GM21515 (cell line): ENCODE measurements at regions not wholly inside any gene's neighbourhood (a gene's known extent, or its start where the extent isn't known, plus 50 kb on each side); places are given as distances from the start of the nearest gene placed in this dataset.
"Not testable (repeated sequence)": the region's sequence is repeated elsewhere in the genome, so short reads cannot be mapped to it uniquely, and the experiment has no call there.

Experiments
- ATAC-seq: cut with Tn5 transposase; IDR thresholded peaks from one replicate; pipeline ENCODE4 v1.9.1; 2021; ENCODE audit not compliant: unreplicated experiment

DNA sequence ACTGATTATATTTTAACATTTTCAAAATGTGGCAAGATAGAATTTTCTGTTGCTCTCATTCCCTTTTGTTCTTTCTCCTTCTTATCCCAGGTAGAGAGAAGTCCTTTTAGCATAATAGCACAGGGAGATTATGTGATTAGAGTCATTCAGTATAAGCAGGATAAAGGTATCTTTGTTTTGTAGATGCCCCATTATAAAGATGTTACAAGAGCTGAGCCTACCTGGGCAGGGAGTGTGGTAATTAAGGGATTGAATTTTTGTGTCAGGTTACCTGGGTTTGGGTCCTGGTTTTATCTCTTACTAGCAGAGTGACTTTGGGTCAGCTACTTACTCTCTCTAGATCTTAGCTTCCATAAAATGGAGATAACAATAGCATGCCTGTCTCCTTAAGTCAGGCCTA is 536.5 kb downstream of the TMEM135 start:
- ATAC-seq: no peak

DNA sequence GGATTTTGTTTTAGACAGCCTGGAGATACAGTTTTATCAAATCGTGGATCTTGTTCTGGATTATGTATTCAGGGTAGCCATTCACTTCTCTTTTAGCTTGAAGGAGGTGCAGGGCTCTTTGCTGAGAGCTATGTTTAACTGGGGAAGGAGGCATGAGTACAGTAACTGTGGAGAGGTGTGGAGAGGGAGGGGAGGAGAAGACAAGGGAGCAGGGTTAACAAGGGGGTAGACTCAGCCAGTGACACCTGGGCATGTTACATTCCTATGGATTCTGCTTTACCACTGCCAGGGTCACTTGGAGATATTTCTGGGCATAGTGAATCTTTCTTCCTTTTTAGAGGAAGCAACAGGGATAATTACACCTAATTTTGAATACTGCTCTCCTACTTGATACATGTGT is 536.0 kb downstream of the TMEM135 start:
- ATAC-seq: no peak

DNA sequence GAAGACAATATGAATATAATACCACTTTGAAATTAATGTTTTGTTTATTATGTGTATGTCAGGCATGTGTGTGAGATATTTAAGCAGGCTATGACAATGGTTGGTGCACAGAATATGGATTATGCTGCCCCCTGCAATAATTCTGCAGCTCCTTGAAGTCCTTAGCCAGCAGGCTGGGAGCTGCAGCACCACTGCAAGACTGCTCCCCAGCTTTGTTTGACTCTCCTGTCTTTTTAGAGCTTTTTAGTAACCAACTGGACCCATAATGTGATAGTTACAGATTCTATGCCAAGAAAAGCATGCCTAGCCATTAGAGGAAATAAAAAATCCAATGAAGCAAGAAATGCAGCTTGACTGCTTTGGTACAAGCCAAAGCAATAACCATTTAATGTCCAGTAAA is 535.1 kb downstream of the TMEM135 start:
- ATAC-seq: no peak

DNA sequence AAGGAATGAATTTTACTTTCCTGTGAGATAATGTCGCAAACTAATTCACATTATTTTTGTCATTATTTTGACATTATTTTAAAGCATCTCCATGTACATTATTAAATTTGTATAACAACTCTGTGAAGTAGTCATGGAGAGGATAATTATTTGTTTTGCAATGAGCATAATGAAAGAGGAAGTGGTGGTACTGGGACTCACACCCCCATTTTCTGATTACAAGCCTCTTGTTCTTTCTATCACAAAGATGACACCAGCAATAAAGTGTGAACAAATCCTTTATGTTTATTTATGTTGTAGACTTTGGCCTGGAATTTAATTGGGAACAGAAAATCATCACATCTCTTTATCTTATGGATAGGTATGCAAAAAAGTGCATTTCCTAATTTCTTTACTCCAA is 522.6 kb downstream of the TMEM135 start:
- ATAC-seq: no peak

DNA sequence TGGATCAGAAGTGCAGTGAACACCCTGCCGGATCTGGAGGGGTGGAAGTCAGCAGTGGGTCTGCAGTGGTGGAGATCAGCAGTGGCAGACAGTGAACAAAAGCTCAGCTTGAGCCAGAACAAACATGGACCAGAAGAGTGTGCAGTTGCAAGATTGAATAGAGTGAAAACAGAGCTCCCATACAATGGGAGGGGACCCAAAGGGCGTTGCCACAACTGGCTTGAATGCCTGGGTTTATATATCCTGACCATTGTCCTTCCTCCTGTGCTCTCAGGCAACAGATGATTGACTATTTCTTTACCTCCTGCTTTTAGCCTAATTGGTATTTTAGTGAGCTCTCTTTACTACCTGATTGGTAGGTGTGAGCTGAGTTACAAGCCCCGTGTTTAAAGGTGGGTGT is 522.1 kb downstream of the TMEM135 start:
- not testable (repeated sequence) for ATAC-seq

DNA sequence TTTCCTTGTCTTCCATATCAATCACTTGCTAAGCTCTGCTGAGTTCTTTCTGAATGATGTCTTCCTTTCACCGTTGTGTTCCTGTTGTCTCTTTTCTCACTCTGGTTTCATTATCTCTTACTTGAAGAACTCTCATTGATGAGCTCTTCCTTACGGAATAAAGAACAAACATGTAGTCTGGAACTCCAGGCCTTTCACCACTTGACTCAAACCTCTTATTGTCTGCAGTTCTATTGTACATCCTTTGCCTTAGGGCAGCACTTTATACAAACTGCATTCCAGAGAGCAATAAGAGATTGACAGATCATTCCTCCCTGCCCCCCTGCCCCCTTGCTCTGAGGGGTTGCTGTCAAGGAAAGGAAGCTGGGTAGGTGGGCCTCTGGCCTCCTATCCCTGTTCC is 517.4 kb downstream of the TMEM135 start:
- ATAC-seq: no peak

DNA sequence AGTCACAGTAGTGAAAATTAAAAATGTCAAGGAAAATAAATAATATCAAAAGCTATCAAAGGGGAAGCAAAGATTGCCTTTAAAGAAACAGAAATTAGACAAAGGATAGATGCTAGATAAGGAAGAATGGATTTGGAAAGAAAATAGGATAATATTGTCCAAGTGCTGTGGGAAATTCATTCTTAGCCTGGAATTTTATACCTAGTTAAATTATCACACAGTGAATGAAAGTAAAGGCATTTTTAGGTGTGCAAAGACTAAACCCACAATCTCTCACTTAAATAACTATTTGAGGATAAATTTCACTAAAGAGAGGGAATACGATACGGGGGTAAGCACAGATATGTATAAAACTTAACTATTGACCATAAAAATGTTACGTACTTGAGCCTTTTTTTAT is 511.1 kb downstream of the TMEM135 start:
- ATAC-seq: no peak

DNA sequence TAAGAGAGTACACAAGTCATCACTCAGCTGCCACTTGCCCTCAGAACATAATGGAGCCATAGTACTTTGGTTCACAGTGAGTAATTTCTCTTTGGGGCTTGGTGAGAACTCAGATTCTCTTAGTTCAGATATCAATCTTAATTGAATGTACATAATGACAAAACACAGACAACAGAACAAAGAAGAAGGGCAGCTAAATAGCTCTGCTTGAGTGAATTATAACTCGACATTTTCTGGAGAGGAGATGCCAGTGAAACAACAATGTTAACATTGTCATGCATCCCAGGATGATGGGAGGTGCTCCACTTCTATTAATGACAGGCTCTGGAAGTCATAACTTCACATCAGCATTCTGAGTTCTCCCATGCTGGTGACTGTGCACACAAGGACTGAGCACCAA is 508.1 kb downstream of the TMEM135 start:
- no peak for ATAC-seq

DNA sequence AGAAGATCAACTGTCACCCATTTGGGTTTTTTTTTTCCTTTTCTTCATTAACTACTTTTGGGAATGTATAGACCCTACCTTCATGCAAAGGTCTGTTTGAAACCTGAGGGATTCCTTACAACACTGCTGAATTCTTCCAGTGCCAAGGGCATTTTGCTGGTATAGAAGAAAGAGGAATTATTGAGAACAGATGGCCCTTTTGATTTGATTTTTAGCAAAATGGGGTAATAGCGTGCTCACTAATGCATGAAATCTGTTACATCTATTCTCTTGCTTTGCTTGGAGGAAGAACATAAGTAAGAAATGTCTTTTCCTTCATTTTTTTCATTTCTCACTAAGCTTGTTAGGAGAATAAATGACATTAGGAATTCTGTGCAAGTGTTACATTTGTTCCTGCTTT is 501.9 kb downstream of the TMEM135 start:
- no peak for ATAC-seq

DNA sequence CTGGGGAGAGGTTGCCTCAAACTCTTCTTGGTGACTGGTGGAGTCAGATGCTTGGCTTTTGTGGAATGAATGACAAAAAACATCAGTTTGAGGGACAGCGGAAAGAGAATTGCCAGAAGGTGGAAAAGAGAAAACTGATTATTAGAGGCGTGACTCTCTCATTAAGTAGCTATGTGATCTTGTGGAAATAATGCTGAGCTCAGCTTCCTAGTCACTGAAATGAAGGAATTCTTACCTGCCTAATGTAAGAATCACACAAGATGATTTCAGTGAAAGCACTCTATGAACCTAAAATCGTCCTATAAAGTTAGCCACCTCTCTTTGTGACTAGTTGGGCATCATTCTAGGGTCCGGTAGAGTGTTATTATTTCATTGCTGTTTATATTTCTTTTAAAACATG is 498.8 kb downstream of the TMEM135 start:
- ATAC-seq: no peak

DNA sequence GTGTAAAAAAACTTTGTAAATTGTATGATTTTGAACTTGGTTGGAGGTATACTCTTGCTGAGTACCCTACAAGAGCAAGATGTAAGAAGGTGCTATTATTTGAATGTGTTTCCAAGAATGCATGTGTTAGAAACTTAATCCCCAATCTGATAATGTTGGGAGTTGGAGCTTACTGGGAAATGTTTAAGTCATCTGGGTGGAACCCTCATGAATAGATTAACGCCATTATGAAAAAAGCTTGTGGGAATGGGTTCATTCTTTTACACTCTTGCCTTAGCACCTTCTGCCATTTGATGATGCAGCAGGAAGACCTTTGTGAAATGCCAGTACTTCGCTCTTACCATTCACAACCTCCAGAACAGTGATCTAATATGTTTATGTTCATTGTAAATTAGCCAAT is 498.3 kb downstream of the TMEM135 start:
- ATAC-seq: no peak

DNA sequence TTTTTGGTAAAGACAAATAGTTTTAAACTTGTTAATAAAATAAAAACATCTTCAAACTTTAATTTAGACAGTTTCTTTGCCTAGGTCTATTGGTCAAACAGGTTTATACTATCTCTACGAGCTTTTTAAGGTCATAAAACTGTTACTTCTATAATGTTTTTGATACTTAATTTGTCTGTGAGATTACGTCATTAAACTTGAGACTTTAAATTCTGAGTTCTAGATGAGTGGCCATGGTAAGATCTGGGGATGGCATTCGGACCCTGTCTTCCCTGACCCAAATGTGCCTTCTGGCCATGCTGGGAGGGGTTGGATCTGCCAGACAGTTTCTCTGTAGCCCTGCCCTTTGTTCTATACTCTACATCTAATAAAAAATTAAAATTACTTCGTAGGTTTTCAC is 497.8 kb downstream of the TMEM135 start:
- no peak for ATAC-seq

DNA sequence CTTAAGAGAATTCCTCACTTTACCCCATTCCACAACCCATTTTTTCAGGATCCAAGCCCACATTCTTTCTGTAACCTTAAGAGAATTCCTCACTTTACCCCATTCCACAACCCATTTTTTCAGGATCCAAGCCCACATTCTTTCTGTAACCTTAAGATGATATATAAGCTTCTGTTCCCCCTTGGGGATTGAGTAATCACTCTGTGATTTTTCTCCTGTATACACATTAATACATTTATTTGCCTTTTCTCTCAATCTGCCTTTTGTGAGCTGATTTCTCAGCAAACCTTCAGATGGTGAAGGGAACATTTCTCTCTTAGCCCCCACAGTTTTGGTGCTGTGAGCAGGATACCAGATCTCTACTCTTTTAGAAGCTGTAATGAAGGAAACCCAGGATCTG is 494.1 kb downstream of the TMEM135 start:
- ATAC-seq: not testable (repeated sequence)

DNA sequence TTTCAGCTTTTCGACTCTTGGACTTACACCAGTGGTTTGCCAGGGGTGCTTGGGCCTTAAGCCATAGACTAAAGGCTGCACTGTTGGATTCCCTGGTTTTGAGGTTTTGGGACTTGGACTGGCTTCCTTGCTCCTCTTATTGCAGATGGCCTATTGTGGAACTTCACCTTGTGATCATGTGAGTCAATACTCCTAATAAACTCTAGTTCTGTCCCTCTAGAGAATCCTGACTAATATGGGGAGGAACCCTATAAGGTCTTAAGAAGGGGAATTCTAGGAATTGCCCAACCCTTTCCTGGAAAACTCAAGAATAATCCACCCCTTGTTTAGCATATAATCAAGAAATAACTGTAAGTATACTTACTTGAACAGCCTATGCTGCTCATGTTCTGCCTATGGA is 491.8 kb downstream of the TMEM135 start:
- no peak for ATAC-seq

DNA sequence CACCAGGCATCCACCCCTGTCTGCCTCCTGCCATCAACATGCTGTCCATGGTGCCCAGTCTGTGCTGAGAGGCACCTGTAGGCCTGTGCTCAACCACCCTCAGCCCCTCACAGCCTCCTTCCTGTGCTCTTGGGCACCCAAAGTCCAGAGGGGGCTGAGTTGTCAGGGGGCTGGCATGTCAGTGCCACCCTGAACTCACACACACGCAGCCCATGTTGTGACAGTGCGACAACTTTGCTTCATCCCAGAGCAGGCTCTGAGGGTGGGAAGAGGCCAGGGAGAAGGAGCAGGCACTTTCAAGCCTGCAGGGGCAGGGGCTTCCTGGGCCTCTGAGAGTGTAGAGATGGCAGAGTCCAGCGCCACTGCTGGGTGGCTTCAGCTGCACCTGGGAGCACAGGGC is 491.0 kb downstream of the TMEM135 start:
- ATAC-seq: no peak

DNA sequence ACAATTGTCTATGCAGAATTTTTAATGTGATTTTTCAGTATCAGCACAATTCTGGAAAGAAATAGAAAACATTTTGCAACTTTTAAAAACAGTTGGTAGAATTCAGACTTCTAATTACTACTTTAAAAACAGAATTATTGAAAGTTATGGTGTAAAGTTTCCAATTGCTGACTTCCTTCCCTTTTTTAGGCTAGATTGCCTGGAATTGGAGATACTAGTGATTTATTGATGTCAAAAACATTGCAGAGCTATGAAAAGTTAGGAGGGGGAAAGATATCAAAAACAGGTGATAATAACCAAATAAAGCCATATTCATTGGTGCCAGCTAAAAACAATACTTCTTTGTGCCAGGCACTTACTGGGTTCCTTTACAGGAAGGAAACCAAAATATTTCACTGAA is 485.5 kb downstream of the TMEM135 start:
- no peak for ATAC-seq

DNA sequence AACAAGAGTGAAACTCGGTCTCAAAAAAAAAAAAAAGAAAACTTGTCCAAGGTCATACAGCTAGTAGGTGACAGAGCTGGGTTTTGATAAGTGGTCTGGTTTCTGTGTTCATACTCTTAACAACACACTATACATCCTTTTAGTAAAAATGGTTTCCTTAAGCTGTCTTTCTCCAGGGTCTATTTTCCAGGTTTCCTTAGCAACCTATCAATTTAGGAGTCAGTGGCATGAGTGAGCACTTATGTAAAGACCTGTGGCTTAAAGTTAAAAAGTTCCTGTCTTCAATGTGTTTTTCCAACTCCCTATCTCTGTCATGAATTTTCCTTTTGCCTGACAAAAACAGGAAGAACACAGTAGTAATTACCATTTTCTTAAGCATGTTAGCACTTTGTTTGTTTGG is 480.5 kb downstream of the TMEM135 start:
- no peak for ATAC-seq

DNA sequence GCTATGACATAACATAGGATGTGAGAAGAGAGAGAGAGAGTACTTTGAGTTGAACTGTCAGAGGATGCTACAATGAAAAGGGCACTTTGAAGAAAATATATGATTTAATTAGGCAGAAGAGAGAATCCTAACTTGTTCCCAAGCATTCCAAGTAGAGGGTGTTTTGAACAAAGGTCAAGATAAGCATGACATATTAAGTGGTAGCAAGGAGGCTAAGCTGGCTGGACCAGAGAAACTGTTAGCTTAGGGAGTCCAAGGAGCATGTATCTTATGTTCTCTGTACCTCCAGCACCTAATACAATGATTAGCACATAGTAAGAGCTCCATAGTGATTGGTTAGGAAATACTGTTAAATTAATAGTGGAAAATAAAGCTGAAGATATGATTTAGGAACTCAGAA is 479.6 kb downstream of the TMEM135 start:
- ATAC-seq: no peak

DNA sequence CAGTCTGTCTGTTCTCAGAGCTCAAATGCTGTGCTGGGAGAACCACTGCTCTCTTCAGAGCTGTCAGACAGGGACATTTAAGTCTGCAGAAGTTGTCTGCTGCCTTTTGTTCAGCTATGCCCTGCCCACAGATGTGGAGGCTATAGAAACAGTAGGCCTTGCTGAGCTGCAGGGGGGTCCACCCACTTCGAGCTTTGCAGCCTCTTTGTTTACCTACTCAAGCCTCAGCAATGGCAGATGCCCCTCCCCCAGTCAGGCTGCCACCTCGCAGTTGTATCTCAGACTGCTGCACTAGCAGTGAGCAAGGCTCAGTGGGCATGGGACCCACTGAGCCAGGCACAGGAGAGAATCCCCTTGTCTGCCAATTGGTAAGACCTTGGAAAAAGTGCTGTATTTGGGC is 470.0 kb downstream of the TMEM135 start:
- not testable (repeated sequence) for ATAC-seq

DNA sequence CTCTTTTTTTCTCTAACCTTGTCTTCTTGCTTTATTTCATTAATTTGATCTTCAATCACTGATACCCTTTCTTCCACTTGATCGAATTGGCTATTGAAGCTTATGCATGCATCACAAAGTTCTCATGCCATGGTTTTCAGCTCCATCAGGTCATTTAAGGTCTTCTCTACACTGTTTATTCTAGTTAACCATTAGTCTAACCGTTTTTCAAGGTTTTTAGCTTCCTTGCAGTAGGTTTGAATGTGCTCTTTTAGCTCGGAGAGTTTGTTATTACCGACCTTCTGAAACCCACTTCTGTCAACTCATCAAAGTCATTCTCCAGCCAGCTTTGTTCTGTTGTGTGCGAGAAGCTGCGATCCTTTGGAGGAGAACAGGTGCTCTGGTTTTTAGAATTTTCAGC is 469.2 kb downstream of the TMEM135 start:
- not testable (repeated sequence) for ATAC-seq

DNA sequence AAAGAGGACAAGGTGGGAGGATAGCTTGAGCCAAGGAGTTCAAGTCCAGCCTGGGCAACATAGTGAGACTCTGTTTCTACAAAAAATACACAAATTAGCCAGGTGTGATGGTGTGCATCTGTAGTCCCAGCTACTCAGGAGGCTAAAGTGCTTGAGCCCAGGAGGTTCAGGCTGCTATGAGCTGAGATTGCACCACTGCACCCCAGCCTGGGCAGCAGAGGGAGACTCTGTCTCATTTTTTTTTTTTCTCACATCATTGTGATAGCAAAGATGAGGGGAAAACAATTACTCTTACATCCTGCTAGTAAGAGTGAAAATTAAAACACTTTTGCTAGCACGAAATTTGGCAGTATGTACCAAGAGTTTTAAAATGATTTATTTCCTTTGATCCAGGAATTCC is 463.7 kb downstream of the TMEM135 start:
- ATAC-seq: no peak

DNA sequence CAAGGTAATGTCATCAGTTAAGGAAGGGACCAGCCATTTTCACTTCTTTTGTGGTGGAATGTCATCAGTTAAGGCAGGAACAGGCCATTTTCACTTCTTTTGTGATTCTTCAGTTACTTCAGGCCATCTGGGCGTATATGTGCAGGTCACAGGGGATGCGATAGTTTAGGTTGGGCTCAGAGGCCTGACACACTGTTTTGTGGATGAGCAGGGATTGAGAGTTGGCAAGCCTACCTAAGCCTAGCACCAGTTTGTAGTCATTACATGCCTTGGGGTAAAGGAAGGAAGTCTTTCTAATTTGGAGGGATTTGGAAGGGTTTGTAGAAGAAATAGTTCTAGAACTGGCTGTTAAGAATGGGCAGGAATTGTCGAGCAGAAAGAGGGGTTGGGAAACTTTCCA is 457.2 kb downstream of the TMEM135 start:
- not testable (repeated sequence) for ATAC-seq

DNA sequence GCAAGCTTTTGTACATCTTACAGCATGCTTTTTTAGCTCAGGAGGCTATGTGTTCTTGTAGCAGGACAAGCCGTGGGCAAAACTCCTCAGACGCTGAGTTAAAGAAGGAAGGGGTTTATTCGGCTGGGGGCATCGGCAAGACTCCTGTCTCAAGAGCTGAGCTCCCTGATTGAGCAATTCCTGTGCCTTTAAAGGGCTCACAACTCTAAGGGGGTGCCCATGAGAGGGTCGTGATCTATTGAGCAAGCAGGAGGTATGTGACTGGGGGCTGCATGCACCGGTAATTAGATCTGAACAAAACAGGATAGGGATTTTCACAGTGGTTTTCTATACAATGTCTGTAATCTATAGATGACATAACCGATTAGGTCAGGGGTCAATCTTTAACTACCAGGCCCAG is 456.3 kb downstream of the TMEM135 start:
- not testable (repeated sequence) for ATAC-seq

DNA sequence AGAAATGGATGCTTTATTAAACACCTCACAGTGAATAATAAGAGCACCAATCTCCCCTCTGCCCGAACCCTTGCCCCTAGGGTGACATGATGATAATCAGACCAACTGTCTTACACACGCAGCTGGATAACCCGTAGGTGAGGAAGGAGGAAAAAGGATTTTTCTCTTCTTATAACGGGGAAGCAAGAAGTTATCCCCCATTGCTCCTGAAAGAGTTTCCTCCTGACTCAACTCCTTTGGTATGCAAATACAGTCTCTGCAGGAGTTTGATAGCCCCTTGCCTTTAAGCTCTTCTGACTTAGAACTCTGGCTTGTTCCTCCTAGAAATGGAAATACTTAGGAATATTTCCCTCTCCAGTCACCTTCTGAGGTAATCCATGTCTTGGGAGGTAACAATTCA is 455.8 kb downstream of the TMEM135 start:
- no peak for ATAC-seq
